SK-N-SH treated with all-trans-retinoic acid at 6 μM for 48 hours (cell line): ENCODE measurements at regions not wholly inside any gene's neighbourhood (a gene's known extent, or its start where the extent isn't known, plus 50 kb on each side); places are given as distances from the start of the nearest gene placed in this dataset.

ENCODE experiments used
- GLIS3 ChIP-seq: fragments of 250-450 bp; sonication (Bioruptor Pico); IDR thresholded peaks from 2 replicates; pipeline ENCODE4 v1.5.0; 2020; ENCODE audit warnings: mild to moderate bottlenecking, moderate library complexity
- ISL1 ChIP-seq: fragments of 250-450 bp; sonication (Bioruptor Pico); IDR thresholded peaks from 2 replicates; pipeline ENCODE4 v2.1.2; 2022; ENCODE audit warnings: mild to moderate bottlenecking, moderate library complexity
- OSR1 ChIP-seq: fragments of 250-450 bp; sonication (Bioruptor Pico); IDR thresholded peaks from 2 replicates; pipeline ENCODE4 v1.8.0; 2022; ENCODE audit warnings: moderate library complexity, mild to moderate bottlenecking, inconsistent platforms
- PPARA ChIP-seq: fragments of 250-450 bp; sonication (Bioruptor Pico); IDR thresholded peaks from 2 replicates; pipeline ENCODE4 v1.5.0; 2020; ENCODE audit warnings: mild to moderate bottlenecking, borderline replicate concordance
- ZC3H10 ChIP-seq: fragments of 250-450 bp; sonication (Bioruptor Pico); IDR thresholded peaks from 2 replicates; pipeline ENCODE4 v1.5.1; 2021; ENCODE audit warnings: mild to moderate bottlenecking, moderate library complexity
- ZFP3 ChIP-seq: fragments of 250-450 bp; sonication (Bioruptor Pico); IDR thresholded peaks from 2 replicates; pipeline ENCODE4 v1.5.0; 2020; ENCODE audit warnings: mild to moderate bottlenecking, moderate library complexity
- ZNF565 ChIP-seq: fragments of 450-650 bp; formaldehyde crosslinking; conservative IDR thresholded peaks from 2 replicates; pipeline ENCODE4 v1.5.0; 2020; ENCODE audit warnings: low read depth, mild to moderate bottlenecking, moderate library complexity

GRCh38 chr4:107270614-107271013 lies 234.5 kb upstream of the DKK2 start:
- TF ChIP-seq ISL1 (CRISPR knock-in tag) (no peak), OSR1 (CRISPR knock-in tag) (no peak), PPARA (CRISPR knock-in tag) (no peak), ZFP3 (CRISPR knock-in tag) (no peak), ZC3H10 (CRISPR knock-in tag) (no peak), ZNF565 (CRISPR knock-in tag) (no peak), GLIS3 (no peak)
